Ishikawa (cell line): ENCODE measurements at regions not wholly inside any gene's neighbourhood (a gene's known extent, or its start where the extent isn't known, plus 50 kb on each side); places are given as distances from the start of the nearest gene placed in this dataset.

Experiments used
- CEBPB ChIP-seq: IDR thresholded peaks from 2 replicates; pipeline ENCODE4 v1.6.1; 2012
- EP300 ChIP-seq: IDR thresholded peaks from 2 replicates; pipeline ENCODE4 v1.6.1; 2012; ENCODE audit warnings: borderline replicate concordance
- FOXM1 ChIP-seq: IDR thresholded peaks from 2 replicates; pipeline ENCODE4 v1.6.1; 2012; ENCODE audit warnings: low read depth, borderline replicate concordance
- MAX ChIP-seq: IDR thresholded peaks from 2 replicates; pipeline ENCODE4 v1.6.1; 2012
- RAD21 ChIP-seq: IDR thresholded peaks from 2 replicates; pipeline ENCODE4 v1.6.1; 2012; ENCODE audit warnings: low read depth
- REST ChIP-seq: IDR thresholded peaks from 2 replicates; pipeline ENCODE4 v1.6.1; 2012; ENCODE audit warnings: low read depth, mild to moderate bottlenecking
- TAF1 ChIP-seq: IDR thresholded peaks from 2 replicates; pipeline ENCODE4 v1.6.1; 2012; ENCODE audit warnings: low read depth, mild to moderate bottlenecking
- USF1 ChIP-seq: IDR thresholded peaks from 2 replicates; pipeline ENCODE4 v1.6.1; 2012
- ZBTB7A ChIP-seq: IDR thresholded peaks from 2 replicates; pipeline ENCODE4 v1.6.1; 2012; ENCODE audit warnings: low read depth

- no peak for TF ChIP-seq EP300
- no peak for TF ChIP-seq CEBPB
- TF ChIP-seq MAX = no peak
- TF ChIP-seq RAD21 = peak; percentile 67
- no peak for TF ChIP-seq ZBTB7A
- no peak for TF ChIP-seq REST
- TF ChIP-seq FOXM1 = no peak
- TF ChIP-seq USF1 = no peak
- no peak for TF ChIP-seq TAF1
Observed at GRCh38 chr2:39837856-39838453, 58.9 kb upstream of the THUMPD2 start.
